AG04450 (cell line): ENCODE measurements at regions not wholly inside any gene's neighbourhood (a gene's known extent, or its start where the extent isn't known, plus 50 kb on each side); places are given as distances from the start of the nearest gene placed in this dataset.

Source experiments
- CTCF ChIA-PET: fragments of 300-600, 350-600 bp; formaldehyde crosslinking; extraction: SDS; loops from one replicate; lab custom pipeline; 2022; ENCODE audit warnings: antibody characterized with exemption, inconsistent platforms; lab: Charles Lee
- POLR2A ChIA-PET: fragments of 350-600 bp; formaldehyde crosslinking; extraction: SDS; loops from one replicate; lab custom pipeline; 2021; ENCODE audit warnings: antibody characterized with exemption, inconsistent platforms; lab: Yijun Ruan, JAX
- DNase-seq: peaks from one replicate; pipeline ENCODE4 v3.0.0-alpha.2; 2011; ENCODE audit warnings: low read depth, low spot score
- H3K27ac ChIP-seq: one replicate; pipeline ENCODE4 v1.5.1; 2012; ENCODE audit warnings: low read depth, low read length, control low read depth
- H3K27me3 ChIP-seq: one replicate; pipeline ENCODE4 v1.6.0; 2012; ENCODE audit warnings: low read length; ENCODE audit not compliant: control insufficient read depth, insufficient read depth
- H3K4me3 ChIP-seq: 2 replicates; pipeline ENCODE4 v1.5.1; 2011; ENCODE audit warnings: mild to moderate bottlenecking, low read depth, low read length, control low read depth
- H3K9me3 ChIP-seq: 2 replicates; pipeline ENCODE4 v1.5.1; 2012; ENCODE audit warnings: low read length; ENCODE audit not compliant: control insufficient read depth, insufficient read depth
- CTCF ChIP-seq: IDR thresholded peaks from 2 replicates; pipeline ENCODE4 v1.5.1; 2011; ENCODE audit warnings: low read depth, low read length, control low read depth, inconsistent platforms

GRCh38 chr20:63062188-63063140, 55.7 kb upstream of the BHLHE23 start:
- DNase-seq = no peak
- CTCF ChIA-PET = no interaction called here
- Histone ChIP-seq H3K27ac (no peak overlapping the region), H3K9me3 (peaks cover 36% of the 10 kb centered on the region), H3K4me3 (no peak overlapping the region), H3K27me3 (peaks cover 10% of the 10 kb centered on the region)
- no peak for TF ChIP-seq CTCF
- POLR2A ChIA-PET = no interaction called here

- TF ChIP-seq CTCF = no peak
- H3K4me3 ChIP-seq = no peak overlapping the region
- peaks cover 10% of the 10 kb centered on the region for H3K27me3 ChIP-seq
- ChIA-PET CTCF (no interaction called here), POLR2A (no interaction called here)
- no peak for DNase-seq
- peaks cover 36% of the 10 kb centered on the region for H3K9me3 ChIP-seq
- H3K27ac ChIP-seq = no peak overlapping the region
These were observed 55.0 kb upstream of the BHLHE23 start for GRCh38 chr20:63061771-63062100.

GRCh38 chr20:63061051-63061770, 54.4 kb upstream of the BHLHE23 start:
- DNase-seq = no peak
- H3K4me3 ChIP-seq = no peak overlapping the region
- no peak for TF ChIP-seq CTCF
- H3K27me3 ChIP-seq = peaks cover 10% of the 10 kb centered on the region
- peaks cover 36% of the 10 kb centered on the region for H3K9me3 ChIP-seq
- ChIA-PET CTCF (no interaction called here), POLR2A (no interaction called here)
- H3K27ac ChIP-seq = no peak overlapping the region

- ChIA-PET CTCF (interaction anchor here (0.6 kb wide), 1 partner anchor 212 kb away, joined by 3 read pairs; the partner anchor contains the start of gene ARFGAP1), POLR2A (no interaction called here)
These were observed 53.6 kb upstream of the BHLHE23 start for GRCh38 chr20:63060057-63060991.

More at GRCh38 chr20:63060057-63060991, 53.6 kb upstream of the BHLHE23 start:
- peaks cover 36% of the 10 kb centered on the region for H3K9me3 ChIP-seq
- no peak overlapping the region for H3K27ac ChIP-seq
- DNase-seq = no peak
- TF ChIP-seq CTCF = no peak
- H3K27me3 ChIP-seq = peaks cover 9% of the 10 kb centered on the region
- H3K4me3 ChIP-seq = no peak overlapping the region
